K562 (cell line): ENCODE measurements at regions not wholly inside any gene's neighbourhood (a gene's known extent, or its start where the extent isn't known, plus 50 kb on each side); places are given as distances from the start of the nearest gene placed in this dataset.

Experiments
- ATAC-seq: fragments of 200-7000 bp; cut with Tn5 transposase; 3 replicates; pipeline ENCODE4 v1.9.1; 2020; ENCODE audit warnings: moderate library complexity
- BruUV-seq: library from RNA; stranded (reverse); fragments of 400-500 nt; replicated peaks from 2 replicates; lab custom pipeline; 2021; lab: Mats Ljungman, UMichigan
- CTCF ChIA-PET: fragments of 300-600 bp; formaldehyde crosslinking; extraction: SDS; loops from one replicate; lab custom pipeline; 2021; ENCODE audit warnings: low intra/inter-chr PET ratio; lab: Yijun Ruan, JAX
- POLR2A ChIA-PET: fragments of 300-600, 350-650 bp; sonication (Branson Sonifier 250); formaldehyde crosslinking; extraction: SDS; loops from one replicate; lab custom pipeline; 2021; ENCODE audit warnings: antibody characterized with exemption, inconsistent platforms; lab: Yijun Ruan, JAX
- DNase-seq, 4 experiments: peaks; one replicate each; pipeline versions ENCODE4 v3.0.0 to v3.0.0-alpha.2; 2011 to 2018; ENCODE audit warnings: low spot score in 3 of 4, mixed read lengths in 3 of 4; ENCODE audit errors: extremely low read depth in 1 of 4
- FAIRE-seq: peaks from 2 replicates; lab custom pipeline; 2011; peaks lifted over from hg19 to GRCh38; lab: Jason Lieb, UNC
- H2AFZ ChIP-seq: 2 replicates; pipeline ENCODE4 v1.6.0; 2011; ENCODE audit warnings: low read depth, low read length, control low read depth, inconsistent platforms
- H3K27ac ChIP-seq: fragments of 200-600 bp; 3 replicates; pipeline ENCODE4 v1.8.0; 2011; ENCODE audit warnings: low read depth, mild to moderate bottlenecking, control low read depth, inconsistent platforms, low read length, moderate library complexity, mixed read lengths; ENCODE audit errors: extremely low read depth
- H3K27me3 ChIP-seq, 2 experiments: fragments of 300-600 bp in 1 of 2; 2 replicates in 1 of 2; 3 replicates in 1 of 2; pipeline versions ENCODE4 v1.6.0 to v1.8.0; 2011; ENCODE audit warnings: inconsistent platforms in 2 of 2, low read length in 2 of 2, mild to moderate bottlenecking in 1 of 2, mixed read lengths in 1 of 2, moderate library complexity in 1 of 2; ENCODE audit not compliant: control insufficient read depth in 2 of 2, insufficient read depth in 2 of 2
- H3K36me3 ChIP-seq: fragments of 300-600 bp; 3 replicates; pipeline ENCODE4 v1.8.0; 2011; ENCODE audit warnings: mild to moderate bottlenecking, low read length, inconsistent platforms; ENCODE audit not compliant: control insufficient read depth, insufficient read depth
- H3K4me1 ChIP-seq, 2 experiments: fragments of 200-600 bp in 1 of 2; replicated peaks in 1 of 2; 2 replicates in 1 of 2; 3 replicates in 1 of 2; pipeline versions ENCODE4 v1.5.1 to v1.8.0; 2011; ENCODE audit warnings: inconsistent platforms in 2 of 2, low read length in 2 of 2, mild to moderate bottlenecking in 1 of 2, mixed read lengths in 1 of 2, moderate library complexity in 1 of 2; ENCODE audit not compliant: control insufficient read depth in 2 of 2, insufficient read depth in 2 of 2
- H3K4me2 ChIP-seq: 2 replicates; pipeline ENCODE4 v1.6.1; 2011; ENCODE audit warnings: low read length, control low read depth, inconsistent platforms, mixed read lengths; ENCODE audit not compliant: insufficient read depth
- H3K4me3 ChIP-seq: fragments of 200-600 bp; sonication (generic), shearing (Covaris generic); 2 replicates; pipeline ENCODE4 v1.5.1; 2016; ENCODE audit warnings: control low read depth, inconsistent platforms
- H3K79me2 ChIP-seq: fragments of 200-600 bp; 3 replicates; pipeline ENCODE4 v1.8.0; 2011; ENCODE audit warnings: low read length, inconsistent platforms; ENCODE audit not compliant: control insufficient read depth, insufficient read depth
- H3K9ac ChIP-seq, 2 experiments: 2 replicates each; pipeline versions ENCODE4 v1.6.0 to v1.6.1; 2011; ENCODE audit warnings: low read depth in 2 of 2, low read length in 2 of 2, control low read depth in 1 of 2, inconsistent platforms in 1 of 2, mild to moderate bottlenecking in 1 of 2, mixed read lengths in 1 of 2; ENCODE audit not compliant: insufficient read depth in 1 of 2
- H3K9me1 ChIP-seq: one replicate; pipeline ENCODE4 v1.6.0; 2011; ENCODE audit warnings: inconsistent platforms, mild to moderate bottlenecking, low read length, moderate library complexity; ENCODE audit not compliant: control insufficient read depth, insufficient read depth
- H3K9me3 ChIP-seq: replicated peaks from 2 replicates; pipeline ENCODE4 v1.5.1; 2011; ENCODE audit warnings: low read depth, low read length, inconsistent platforms; ENCODE audit not compliant: control insufficient read depth, insufficient read depth
- H4K20me1 ChIP-seq: replicated peaks from 2 replicates; pipeline ENCODE4 v1.6.1; 2011; ENCODE audit warnings: low read length, inconsistent platforms, mixed read lengths; ENCODE audit not compliant: control insufficient read depth, insufficient read depth
- BACH1 ChIP-seq: fragments of 200-800 bp; sonication (Bioruptor generic); IDR thresholded peaks from 2 replicates; pipeline ENCODE4 v1.6.1; 2016; ENCODE audit warnings: missing genetic modification characterization, missing compliant biosample characterization
- MCM7 ChIP-seq, 2 experiments: fragments of 450-650 bp; IDR thresholded peaks; 2 replicates each; pipeline ENCODE4 v1.6.1; 2016 to 2018
- MEF2D ChIP-seq: conservative IDR thresholded peaks from 2 replicates; pipeline ENCODE4 v1.6.1; 2016; ENCODE audit warnings: low read depth, missing genetic modification characterization, missing compliant biosample characterization
- MTA1 ChIP-seq: fragments of 450-650 bp; IDR thresholded peaks from 2 replicates; pipeline ENCODE4 v1.6.1; 2017; ENCODE audit warnings: borderline replicate concordance
- NFATC3 ChIP-seq: fragments of 450-650 bp; IDR thresholded peaks from 2 replicates; pipeline ENCODE4 v1.6.1; 2017; ENCODE audit warnings: mild to moderate bottlenecking
- NONO ChIP-seq, 2 experiments: fragments of 200-400 bp in 1 of 2; fragments of 450-650 bp in 1 of 2; formaldehyde crosslinking in 1 of 2; IDR thresholded peaks; 2 replicates each; pipeline ENCODE4 v1.6.1; 2017; ENCODE audit warnings: low read depth in 2 of 2, mild to moderate bottlenecking in 2 of 2, moderate library complexity in 2 of 2, low read length in 1 of 2
- PCBP2 ChIP-seq: fragments of 200-400 bp; formaldehyde crosslinking; IDR thresholded peaks from 2 replicates; pipeline ENCODE4 v1.6.1; 2018; ENCODE audit warnings: low read length, low read depth, mild to moderate bottlenecking, moderate library complexity; ENCODE audit not compliant: poor library complexity, severe bottlenecking
- RBM17 ChIP-seq: fragments of 200-400 bp; formaldehyde crosslinking; IDR thresholded peaks from 2 replicates; pipeline ENCODE4 v1.6.1; 2017; ENCODE audit warnings: low read depth, mild to moderate bottlenecking, low read length, borderline replicate concordance
- SMAD1 ChIP-seq: fragments of 150-350 bp; IDR thresholded peaks from 2 replicates; pipeline ENCODE4 v1.6.1; 2014; ENCODE audit warnings: low read length, low read depth; ENCODE audit not compliant: partially characterized antibody
- SMARCA5 ChIP-seq: fragments of 450-650 bp; IDR thresholded peaks from 2 replicates; pipeline ENCODE4 v1.6.1; 2016
- TCF7 ChIP-seq: sonication (generic); IDR thresholded peaks from 2 replicates; pipeline ENCODE4 v1.6.1; 2016; ENCODE audit warnings: antibody characterized with exemption, borderline replicate concordance
- TCF7L2 ChIP-seq: fragments of 150-350 bp; IDR thresholded peaks from 2 replicates; pipeline ENCODE4 v1.6.1; 2016; ENCODE audit warnings: low read depth, mild to moderate bottlenecking, low read length, moderate library complexity
- ZNF232 ChIP-seq: sonication (generic); formaldehyde crosslinking; IDR thresholded peaks from 2 replicates; pipeline ENCODE4 v1.8.0; 2022; ENCODE audit warnings: mild to moderate bottlenecking, missing genetic modification reagents
- ZNF444 ChIP-seq: fragments of 250-450 bp; sonication (Bioruptor Pico); IDR thresholded peaks from 2 replicates; pipeline ENCODE4 v1.4.0; 2020; ENCODE audit warnings: mild to moderate bottlenecking, moderate library complexity
- ZNF699 ChIP-seq: fragments of 250-450 bp; sonication (Bioruptor Pico); IDR thresholded peaks from 2 replicates; pipeline ENCODE4 v1.8.0; 2021; ENCODE audit warnings: mild to moderate bottlenecking, moderate library complexity; ENCODE audit not compliant: insufficient replicate concordance
- ZNF764 ChIP-seq: fragments of 250-450 bp; sonication (Bioruptor Pico); IDR thresholded peaks from 2 replicates; pipeline ENCODE4 v1.4.0; 2020; ENCODE audit warnings: low read depth, mild to moderate bottlenecking, moderate library complexity
- WGBS: fragments of 100-300 bp; shearing (Covaris generic); methylation state at CpG from one replicate; pipeline ENCODE4 v1.1.6; 2016; ENCODE audit warnings: low coverage, mixed read lengths; ENCODE audit not compliant: insufficient coverage; ENCODE audit errors: missing lambda C conversion rate; 5-methylcytosine and 5-hydroxymethylcytosine counted together
- in situ Hi-C: fragments of 300-500 bp; cut with MboI; formaldehyde crosslinking; loops from 4 replicates; pipeline ENCODE4 v1.15.0; 2018; ENCODE audit warnings: inconsistent platforms, mixed read lengths
- intact Hi-C: fragments of 100-400 bp; cut with micrococcal nuclease; formaldehyde crosslinking; loops from 2 replicates; pipeline ENCODE4 v1.14.2; 2022
- TF ChIP-seq, protein P1 (sequence below): fragments of 450-650 bp; formaldehyde crosslinking; IDR thresholded peaks from 2 replicates; pipeline ENCODE4 v1.4.0; 2020; ENCODE audit warnings: mild to moderate bottlenecking
- TF ChIP-seq, protein P2 (sequence below): IDR thresholded peaks from 3 replicates; pipeline ENCODE4 v1.6.1; 2011; ENCODE audit warnings: borderline replicate concordance, mild to moderate bottlenecking; ENCODE audit not compliant: insufficient read length, insufficient read depth
- TF ChIP-seq, protein P3 (sequence below): sonication (generic); formaldehyde crosslinking; IDR thresholded peaks from 2 replicates; pipeline ENCODE4 v1.8.0; 2022; ENCODE audit warnings: mild to moderate bottlenecking, missing genetic modification reagents

DNA sequence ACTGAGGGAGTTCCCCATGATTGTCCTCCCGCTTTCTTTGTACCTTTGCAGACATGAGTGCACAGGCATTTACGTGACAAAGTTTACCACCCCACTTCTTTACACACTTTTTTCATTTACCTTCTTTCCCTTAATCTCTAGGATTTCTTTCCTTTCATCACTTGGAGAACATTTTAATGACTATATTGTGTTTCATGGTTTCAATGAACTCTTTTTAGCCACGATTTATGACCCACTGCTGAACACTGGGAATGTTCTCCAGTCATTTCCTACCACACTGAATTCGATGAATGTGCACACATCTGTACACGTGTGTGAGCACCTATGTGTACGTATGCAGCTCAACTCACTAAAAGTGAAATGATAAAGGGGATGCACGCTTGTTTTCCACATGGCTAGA lies 371.7 kb upstream of the IGFBP3 start:
- Histone ChIP-seq H2AFZ (no peak overlapping the region), H4K20me1 (no peaks in the 10 kb centered on the region), H3K9me3 (no peaks in the 10 kb centered on the region), H3K4me3 (no peak overlapping the region), H3K36me3 (no peaks in the 10 kb centered on the region), H3K79me2 (no peaks in the 10 kb centered on the region), H3K4me1 (no peaks in the 10 kb centered on the region), H3K27ac (no peak overlapping the region), H3K4me2 (no peak overlapping the region), H3K9ac (no peak overlapping the region), H3K9me1 (no peaks in the 10 kb centered on the region), H3K27me3 (no peaks in the 10 kb centered on the region)
- no TSS peak for BruUV-seq
- ATAC-seq (no peak), FAIRE-seq (no peak), DNase-seq (no peak)
- ChIA-PET POLR2A (no interaction called here), CTCF (no interaction called here)
- 0% methylated on average over 7 of the region's 7 CpGs for WGBS
- in situ Hi-C loops = no loop called here
- intact Hi-C loops = no loop called here
- no peak for TF ChIP-seq MCM7 (IDR thresholded peaks at IDR 0.05)
- TF ChIP-seq NFATC3 = no peak
- no peak for TF ChIP-seq NONO (IDR thresholded peaks at IDR 0.05; ENCODE audit: low read depth in 2 of 2, low read length in 1 of 2)
- TF ChIP-seq PCBP2 = no peak
- TF ChIP-seq TCF7 = no peak
- no peak for TF ChIP-seq TCF7L2
- TF ChIP-seq, protein P1, sequence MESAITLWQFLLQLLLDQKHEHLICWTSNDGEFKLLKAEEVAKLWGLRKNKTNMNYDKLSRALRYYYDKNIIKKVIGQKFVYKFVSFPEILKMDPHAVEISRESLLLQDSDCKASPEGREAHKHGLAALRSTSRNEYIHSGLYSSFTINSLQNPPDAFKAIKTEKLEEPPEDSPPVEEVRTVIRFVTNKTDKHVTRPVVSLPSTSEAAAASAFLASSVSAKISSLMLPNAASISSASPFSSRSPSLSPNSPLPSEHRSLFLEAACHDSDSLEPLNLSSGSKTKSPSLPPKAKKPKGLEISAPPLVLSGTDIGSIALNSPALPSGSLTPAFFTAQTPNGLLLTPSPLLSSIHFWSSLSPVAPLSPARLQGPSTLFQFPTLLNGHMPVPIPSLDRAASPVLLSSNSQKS (CRISPR knock-in tag) = no peak
- no peak for TF ChIP-seq MEF2D
- TF ChIP-seq ZNF444 (CRISPR knock-in tag) = no peak
- no peak for TF ChIP-seq BACH1 (tag)
- no peak for TF ChIP-seq ZNF699
- TF ChIP-seq SMAD1 = no peak
- TF ChIP-seq SMARCA5 = no peak
- TF ChIP-seq ZNF764 = no peak
- TF ChIP-seq, protein P2, sequence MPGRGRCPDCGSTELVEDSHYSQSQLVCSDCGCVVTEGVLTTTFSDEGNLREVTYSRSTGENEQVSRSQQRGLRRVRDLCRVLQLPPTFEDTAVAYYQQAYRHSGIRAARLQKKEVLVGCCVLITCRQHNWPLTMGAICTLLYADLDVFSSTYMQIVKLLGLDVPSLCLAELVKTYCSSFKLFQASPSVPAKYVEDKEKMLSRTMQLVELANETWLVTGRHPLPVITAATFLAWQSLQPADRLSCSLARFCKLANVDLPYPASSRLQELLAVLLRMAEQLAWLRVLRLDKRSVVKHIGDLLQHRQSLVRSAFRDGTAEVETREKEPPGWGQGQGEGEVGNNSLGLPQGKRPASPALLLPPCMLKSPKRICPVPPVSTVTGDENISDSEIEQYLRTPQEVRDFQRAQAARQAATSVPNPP = no peak
- TF ChIP-seq, protein P3, sequence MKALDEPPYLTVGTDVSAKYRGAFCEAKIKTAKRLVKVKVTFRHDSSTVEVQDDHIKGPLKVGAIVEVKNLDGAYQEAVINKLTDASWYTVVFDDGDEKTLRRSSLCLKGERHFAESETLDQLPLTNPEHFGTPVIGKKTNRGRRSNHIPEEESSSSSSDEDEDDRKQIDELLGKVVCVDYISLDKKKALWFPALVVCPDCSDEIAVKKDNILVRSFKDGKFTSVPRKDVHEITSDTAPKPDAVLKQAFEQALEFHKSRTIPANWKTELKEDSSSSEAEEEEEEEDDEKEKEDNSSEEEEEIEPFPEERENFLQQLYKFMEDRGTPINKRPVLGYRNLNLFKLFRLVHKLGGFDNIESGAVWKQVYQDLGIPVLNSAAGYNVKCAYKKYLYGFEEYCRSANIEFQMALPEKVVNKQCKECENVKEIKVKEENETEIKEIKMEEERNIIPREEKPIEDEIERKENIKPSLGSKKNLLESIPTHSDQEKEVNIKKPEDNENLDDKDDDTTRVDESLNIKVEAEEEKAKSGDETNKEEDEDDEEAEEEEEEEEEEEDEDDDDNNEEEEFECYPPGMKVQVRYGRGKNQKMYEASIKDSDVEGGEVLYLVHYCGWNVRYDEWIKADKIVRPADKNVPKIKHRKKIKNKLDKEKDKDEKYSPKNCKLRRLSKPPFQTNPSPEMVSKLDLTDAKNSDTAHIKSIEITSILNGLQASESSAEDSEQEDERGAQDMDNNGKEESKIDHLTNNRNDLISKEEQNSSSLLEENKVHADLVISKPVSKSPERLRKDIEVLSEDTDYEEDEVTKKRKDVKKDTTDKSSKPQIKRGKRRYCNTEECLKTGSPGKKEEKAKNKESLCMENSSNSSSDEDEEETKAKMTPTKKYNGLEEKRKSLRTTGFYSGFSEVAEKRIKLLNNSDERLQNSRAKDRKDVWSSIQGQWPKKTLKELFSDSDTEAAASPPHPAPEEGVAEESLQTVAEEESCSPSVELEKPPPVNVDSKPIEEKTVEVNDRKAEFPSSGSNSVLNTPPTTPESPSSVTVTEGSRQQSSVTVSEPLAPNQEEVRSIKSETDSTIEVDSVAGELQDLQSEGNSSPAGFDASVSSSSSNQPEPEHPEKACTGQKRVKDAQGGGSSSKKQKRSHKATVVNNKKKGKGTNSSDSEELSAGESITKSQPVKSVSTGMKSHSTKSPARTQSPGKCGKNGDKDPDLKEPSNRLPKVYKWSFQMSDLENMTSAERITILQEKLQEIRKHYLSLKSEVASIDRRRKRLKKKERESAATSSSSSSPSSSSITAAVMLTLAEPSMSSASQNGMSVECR (CRISPR knock-in tag) = no peak
- no peak for TF ChIP-seq ZNF232 (CRISPR knock-in tag)
- TF ChIP-seq MTA1 = no peak
- no peak for TF ChIP-seq RBM17
